Renal cortical epithelial cell (primary cell): ENCODE measurements at regions not wholly inside any gene's neighbourhood (a gene's known extent, or its start where the extent isn't known, plus 50 kb on each side); places are given as distances from the start of the nearest gene placed in this dataset.
"Not testable (repeated sequence)": the region's sequence is repeated elsewhere in the genome, so short reads cannot be mapped to it uniquely, and the experiment has no call there.

Source experiments
- DNase-seq: peaks from one replicate; pipeline ENCODE4 v3.0.0-alpha.2; 2011; ENCODE audit warnings: low read depth

GRCh38 chr4:95779447-95779846 lies 60.4 kb upstream of the PDHA2 start:
- no peak for DNase-seq

- DNase-seq: no peak
Measured at GRCh38 chr4:95778666-95779065, 61.2 kb upstream of the PDHA2 start.

GRCh38 chr4:95770605-95771004 lies 69.3 kb upstream of the PDHA2 start:
- DNase-seq: not testable (repeated sequence)

GRCh38 chr4:95764961-95765360 lies 74.9 kb upstream of the PDHA2 start:
- DNase-seq: no peak

- DNase-seq: peak; percentile 22
Measured at GRCh38 chr4:95761871-95762270, 78.0 kb upstream of the PDHA2 start.

GRCh38 chr4:95761426-95761825 lies 78.5 kb upstream of the PDHA2 start:
- DNase-seq: peak; percentile 88

GRCh38 chr4:95760646-95761045 lies 79.2 kb upstream of the PDHA2 start:
- DNase-seq: not testable (repeated sequence)

GRCh38 chr4:95758001-95758400 lies 81.9 kb upstream of the PDHA2 start:
- DNase-seq: no peak

GRCh38 chr4:95754667-95755066 lies 85.2 kb upstream of the PDHA2 start:
- no peak for DNase-seq

- DNase-seq: peak; percentile 52
Measured at GRCh38 chr4:95749204-95749603, 90.7 kb upstream of the PDHA2 start.

- no peak for DNase-seq
Measured at GRCh38 chr4:95742872-95743271, 97.0 kb upstream of the PDHA2 start.

GRCh38 chr4:95742179-95742578 lies 97.7 kb upstream of the PDHA2 start:
- no peak for DNase-seq

GRCh38 chr4:95732061-95732460 lies 107.8 kb upstream of the PDHA2 start:
- DNase-seq: peak; percentile 99

GRCh38 chr4:95729596-95729995 lies 110.3 kb upstream of the PDHA2 start:
- DNase-seq: no peak

GRCh38 chr4:95728145-95728544 lies 111.7 kb upstream of the PDHA2 start:
- DNase-seq: peak; percentile 97

- peak; percentile 39 for DNase-seq
Measured at GRCh38 chr4:95715830-95716229, 124.1 kb upstream of the PDHA2 start.

- DNase-seq: no peak
Measured at GRCh38 chr4:95714571-95714970, 125.3 kb upstream of the PDHA2 start.

- DNase-seq: no peak
Measured at GRCh38 chr4:95705323-95705722, 134.6 kb upstream of the PDHA2 start.

GRCh38 chr4:95701500-95702170 lies 138.3 kb upstream of the PDHA2 start:
- DNase-seq: peak; percentile 92

GRCh38 chr4:95694411-95694810 lies 145.5 kb upstream of the PDHA2 start:
- no peak for DNase-seq

GRCh38 chr4:95693594-95693993 lies 144.8 kb upstream of the UNC5C start:
- DNase-seq: peak; percentile 51

GRCh38 chr4:95676190-95676589 lies 127.4 kb upstream of the UNC5C start:
- peak; percentile 23 for DNase-seq

- no peak for DNase-seq
Measured at GRCh38 chr4:95675623-95676022, 126.8 kb upstream of the UNC5C start.

- no peak for DNase-seq
Measured at GRCh38 chr4:95674521-95674981, 125.8 kb upstream of the UNC5C start.
